Memory B cell (primary cell): ENCODE measurements at regions not wholly inside any gene's neighbourhood (a gene's known extent, or its start where the extent isn't known, plus 50 kb on each side); places are given as distances from the start of the nearest gene placed in this dataset.

Source experiments
- ATAC-seq: fragments of 150-1000 bp; cut with Tn5 transposase; 2 replicates; pipeline ENCODE4 v1.10.0; 2021; ENCODE audit warnings: low read depth, mild to moderate bottlenecking, moderate library complexity
- DNase-seq, 2 donors: peaks; one replicate each; pipeline ENCODE4 v3.0.0; 2022; ENCODE audit warnings: low spot score in 2 of 2
- H3K27ac Mint-ChIP-seq: one replicate; pipeline ENCODE4 v1.8.0; 2022; ENCODE audit warnings: mild to moderate bottlenecking, moderate library complexity, mixed read lengths
- H3K27me3 Mint-ChIP-seq: one replicate; pipeline ENCODE4 v1.8.0; 2022; ENCODE audit warnings: mixed read lengths
- H3K36me3 Mint-ChIP-seq: one replicate; pipeline ENCODE4 v1.8.0; 2022; ENCODE audit warnings: mild to moderate bottlenecking, mixed read lengths
- H3K4me1 Mint-ChIP-seq: one replicate; pipeline ENCODE4 v1.8.0; 2022; ENCODE audit warnings: mixed read lengths
- H3K4me3 Mint-ChIP-seq: one replicate; pipeline ENCODE4 v1.8.0; 2022; ENCODE audit warnings: mild to moderate bottlenecking, moderate library complexity, mixed read lengths
- H3K9me3 Mint-ChIP-seq: one replicate; pipeline ENCODE4 v1.8.0; 2022; ENCODE audit warnings: mixed read lengths

- H3K27ac Mint-ChIP-seq, result no peak overlapping the region
- DNase-seq, result no peak
- H3K27me3 Mint-ChIP-seq, result no peaks in the 10 kb centered on the region
- no peak overlapping the region for H3K4me3 Mint-ChIP-seq
- H3K4me1 Mint-ChIP-seq, result peaks cover 13% of the 10 kb centered on the region
- ATAC-seq, result no peak
- peaks cover 2% of the 10 kb centered on the region for H3K36me3 Mint-ChIP-seq
- peaks cover 4% of the 10 kb centered on the region for H3K9me3 Mint-ChIP-seq
These were observed 414.8 kb upstream of the HS6ST1 start for GRCh38 chr2:128733450-128733849.

- peak; percentile 67 for ATAC-seq
- Mint-ChIP-seq H3K4me3 (peak overlapping the region; percentile 46), H3K27ac (no peak overlapping the region), H3K9me3 (no peaks in the 10 kb centered on the region), H3K27me3 (no peaks in the 10 kb centered on the region), H3K4me1 (peaks cover 13% of the 10 kb centered on the region), H3K36me3 (no peaks in the 10 kb centered on the region)
- no peak for DNase-seq
These were observed 416.0 kb upstream of the HS6ST1 start for GRCh38 chr2:128734521-128735295.

DNA sequence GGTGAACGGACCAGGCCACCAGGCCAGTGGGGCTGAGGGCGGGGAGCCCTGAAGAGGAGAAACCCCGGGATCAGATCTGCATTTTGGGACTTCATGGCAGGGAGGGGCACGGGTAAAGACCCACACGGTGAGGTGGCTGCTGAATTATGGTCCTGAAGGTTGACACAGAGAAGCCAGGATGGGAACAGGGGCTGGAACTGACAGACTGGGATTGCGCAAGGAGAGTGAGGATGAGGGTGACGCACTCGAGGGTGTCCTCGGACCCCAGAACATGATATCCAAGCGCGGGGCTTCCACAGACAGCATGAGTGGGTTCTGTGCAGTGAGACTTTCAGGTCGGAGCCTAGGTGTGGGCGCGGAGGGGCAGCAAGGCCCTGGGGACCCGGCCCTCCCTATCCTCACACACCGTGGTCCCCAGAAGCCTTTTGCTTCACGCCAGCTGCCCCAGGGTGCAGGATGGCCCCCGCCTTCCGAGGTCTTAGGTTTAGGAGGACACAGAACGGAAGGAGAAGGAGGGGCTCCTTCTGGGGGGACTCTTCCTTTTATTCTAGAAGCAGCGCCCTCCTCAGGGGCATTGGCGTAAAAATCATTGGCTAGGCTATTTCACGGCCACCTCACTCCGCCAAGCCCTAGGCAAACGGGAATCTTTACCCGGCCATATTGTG lies 416.8 kb upstream of the HS6ST1 start:
- ATAC-seq (no peak), DNase-seq (no peak)
- no peaks in the 10 kb centered on the region for H3K36me3 Mint-ChIP-seq
- H3K27me3 Mint-ChIP-seq, result peaks cover 2% of the 10 kb centered on the region
- H3K4me3 Mint-ChIP-seq, result no peak overlapping the region
- no peaks in the 10 kb centered on the region for H3K9me3 Mint-ChIP-seq
- H3K4me1 Mint-ChIP-seq, result peaks cover 13% of the 10 kb centered on the region
- no peak overlapping the region for H3K27ac Mint-ChIP-seq

- peak overlapping the region; percentile 81 for H3K4me3 Mint-ChIP-seq
- no peak for ATAC-seq
- DNase-seq, result no peak
- H3K4me1 Mint-ChIP-seq, result peaks cover 13% of the 10 kb centered on the region
- no peaks in the 10 kb centered on the region for H3K36me3 Mint-ChIP-seq
- H3K9me3 Mint-ChIP-seq, result no peaks in the 10 kb centered on the region
- H3K27me3 Mint-ChIP-seq, result peaks cover 2% of the 10 kb centered on the region
- H3K27ac Mint-ChIP-seq, result no peak overlapping the region
These were observed 417.5 kb upstream of the HS6ST1 start for GRCh38 chr2:128736046-128736688.

DNA sequence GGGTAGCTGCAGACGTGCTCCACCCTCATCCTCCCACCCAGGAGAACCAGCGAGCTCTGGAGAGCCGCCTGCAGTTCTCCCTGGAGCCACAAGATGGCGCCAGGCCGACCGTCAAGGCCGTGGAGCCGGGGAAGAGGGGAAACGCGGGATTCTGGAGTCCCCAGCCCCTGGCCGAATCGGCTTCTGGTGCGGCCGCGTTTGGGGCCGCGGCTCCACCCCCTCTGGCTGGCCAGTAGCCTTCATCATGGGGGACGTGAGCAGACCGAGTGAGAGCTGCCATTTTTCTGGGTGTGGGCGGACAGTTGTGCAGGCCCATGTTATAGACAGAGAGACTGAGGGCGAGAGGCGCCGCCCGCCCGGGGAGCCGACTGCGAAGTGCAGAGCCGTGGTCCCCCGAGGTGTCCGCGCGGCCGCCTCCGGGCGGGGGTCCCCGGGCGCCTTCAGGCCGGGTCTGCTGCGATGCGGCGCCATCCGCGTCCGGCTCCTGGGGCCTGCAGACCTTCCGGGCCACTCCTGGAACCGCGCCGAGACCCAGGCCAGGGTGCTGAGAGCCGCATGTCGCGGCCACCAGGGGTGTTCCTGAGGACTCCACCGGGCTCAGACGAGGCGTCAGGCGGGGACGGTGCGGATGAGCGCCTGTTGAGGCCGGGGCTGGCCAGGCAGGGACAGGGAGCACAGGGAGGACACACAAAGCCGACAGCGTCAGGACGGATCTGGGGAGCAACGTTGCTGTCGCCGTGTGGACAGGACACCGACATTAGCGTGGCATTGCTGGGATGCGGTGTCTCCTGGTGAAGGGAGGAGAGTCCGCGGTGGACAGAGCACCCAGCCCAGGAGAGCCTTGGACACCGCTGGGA lies 418.2 kb upstream of the HS6ST1 start:
- Mint-ChIP-seq H3K4me1 (peaks cover 13% of the 10 kb centered on the region), H3K4me3 (peak overlapping the region; percentile 81), H3K27ac (no peak overlapping the region), H3K9me3 (no peaks in the 10 kb centered on the region), H3K36me3 (no peaks in the 10 kb centered on the region), H3K27me3 (peaks cover 2% of the 10 kb centered on the region)
- DNase-seq (peak; percentile 77 to 81), ATAC-seq (peak; percentile 74)

DNA sequence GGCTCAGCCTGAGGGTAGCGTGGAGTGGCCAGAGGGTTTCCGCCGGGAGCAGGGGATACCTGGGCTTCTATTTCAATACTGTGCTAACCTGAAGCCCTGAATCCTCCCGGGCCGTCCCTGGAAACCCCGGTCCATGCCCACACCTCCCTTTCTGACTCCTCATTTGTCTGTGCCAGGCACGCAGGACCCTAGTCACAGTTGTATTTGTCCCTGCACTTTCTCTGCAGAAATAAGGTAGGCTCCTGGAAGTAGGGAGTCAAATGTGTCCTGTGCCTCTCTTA lies 418.8 kb upstream of the HS6ST1 start:
- ATAC-seq, result no peak
- peak overlapping the region; percentile 17 for H3K4me3 Mint-ChIP-seq
- H3K27ac Mint-ChIP-seq, result no peak overlapping the region
- peaks cover 13% of the 10 kb centered on the region for H3K4me1 Mint-ChIP-seq
- H3K36me3 Mint-ChIP-seq, result no peaks in the 10 kb centered on the region
- DNase-seq, result no peak
- H3K9me3 Mint-ChIP-seq, result no peaks in the 10 kb centered on the region
- H3K27me3 Mint-ChIP-seq, result peaks cover 2% of the 10 kb centered on the region

- H3K9me3 Mint-ChIP-seq, result no peaks in the 10 kb centered on the region
- peaks cover 13% of the 10 kb centered on the region for H3K4me1 Mint-ChIP-seq
- no peak overlapping the region for H3K27ac Mint-ChIP-seq
- no peak overlapping the region for H3K4me3 Mint-ChIP-seq
- DNase-seq (no peak), ATAC-seq (no peak)
- H3K27me3 Mint-ChIP-seq, result peaks cover 2% of the 10 kb centered on the region
- no peaks in the 10 kb centered on the region for H3K36me3 Mint-ChIP-seq
These were observed 419.9 kb upstream of the HS6ST1 start for GRCh38 chr2:128738446-128739110.

DNA sequence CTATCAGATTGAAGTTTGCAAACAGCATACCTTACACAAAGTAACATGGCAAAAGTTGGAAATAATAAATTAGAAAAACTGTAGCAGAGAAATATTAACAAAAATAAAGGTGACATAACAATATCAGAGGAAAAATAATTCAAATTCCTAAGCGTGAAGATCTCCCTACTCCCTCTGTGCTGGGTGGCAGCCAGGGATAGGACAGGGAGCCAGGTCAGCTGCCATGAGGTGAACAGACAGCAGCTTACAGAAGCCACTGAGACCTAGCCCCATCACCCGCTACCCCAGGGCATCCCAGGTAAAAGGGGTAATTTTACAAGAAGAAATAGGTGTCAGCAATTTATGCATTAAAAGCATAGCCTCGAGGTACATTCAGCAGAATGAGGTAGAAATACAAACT lies 423.8 kb upstream of the HS6ST1 start:
- no peak for ATAC-seq
- peaks cover 2% of the 10 kb centered on the region for H3K27me3 Mint-ChIP-seq
- no peaks in the 10 kb centered on the region for H3K4me1 Mint-ChIP-seq
- no peak overlapping the region for H3K4me3 Mint-ChIP-seq
- DNase-seq, result no peak
- no peaks in the 10 kb centered on the region for H3K36me3 Mint-ChIP-seq
- no peak overlapping the region for H3K27ac Mint-ChIP-seq
- no peaks in the 10 kb centered on the region for H3K9me3 Mint-ChIP-seq

DNA sequence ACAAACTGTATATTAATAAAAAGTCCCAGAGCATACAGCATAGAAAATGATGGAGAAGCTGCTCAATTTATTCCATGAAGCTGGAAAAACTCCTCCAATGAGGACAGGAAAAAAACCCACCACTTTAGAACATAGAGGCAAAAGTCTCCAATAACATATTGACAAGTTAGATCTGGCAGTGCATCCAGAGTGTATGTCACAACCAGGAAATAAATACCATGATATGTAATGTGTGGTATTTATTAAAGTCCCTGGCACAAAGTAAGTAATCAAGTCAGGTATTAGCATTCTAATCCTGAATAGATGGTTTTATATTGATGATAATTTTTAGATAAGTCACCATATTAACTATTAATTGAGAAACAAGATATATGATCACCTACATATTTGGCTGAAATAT lies 427.3 kb upstream of the HS6ST1 start:
- H3K9me3 Mint-ChIP-seq, result no peaks in the 10 kb centered on the region
- no peak for ATAC-seq
- H3K4me1 Mint-ChIP-seq, result no peaks in the 10 kb centered on the region
- no peak overlapping the region for H3K4me3 Mint-ChIP-seq
- H3K27ac Mint-ChIP-seq, result no peak overlapping the region
- no peak for DNase-seq
- H3K36me3 Mint-ChIP-seq, result no peaks in the 10 kb centered on the region
- H3K27me3 Mint-ChIP-seq, result no peaks in the 10 kb centered on the region

GRCh38 chr2:128746356-128746755 lies 427.7 kb upstream of the HS6ST1 start:
- DNase-seq, result no peak
- H3K9me3 Mint-ChIP-seq, result no peaks in the 10 kb centered on the region
- H3K4me1 Mint-ChIP-seq, result no peaks in the 10 kb centered on the region
- H3K27me3 Mint-ChIP-seq, result no peaks in the 10 kb centered on the region
- H3K4me3 Mint-ChIP-seq, result no peak overlapping the region
- ATAC-seq, result no peak
- no peak overlapping the region for H3K27ac Mint-ChIP-seq
- no peaks in the 10 kb centered on the region for H3K36me3 Mint-ChIP-seq

- Mint-ChIP-seq H3K36me3 (no peaks in the 10 kb centered on the region), H3K27ac (no peak overlapping the region), H3K27me3 (no peaks in the 10 kb centered on the region), H3K4me3 (no peak overlapping the region), H3K9me3 (no peaks in the 10 kb centered on the region), H3K4me1 (peaks cover 9% of the 10 kb centered on the region)
- ATAC-seq (no peak), DNase-seq (no peak)
These were observed 429.7 kb upstream of the HS6ST1 start for GRCh38 chr2:128748336-128748735.

- Mint-ChIP-seq H3K9me3 (no peaks in the 10 kb centered on the region), H3K4me1 (peaks cover 14% of the 10 kb centered on the region), H3K27ac (no peak overlapping the region), H3K27me3 (no peaks in the 10 kb centered on the region), H3K36me3 (no peaks in the 10 kb centered on the region), H3K4me3 (no peak overlapping the region)
- ATAC-seq (no peak), DNase-seq (no peak)
These were observed 430.4 kb upstream of the HS6ST1 start for GRCh38 chr2:128748835-128749605.
